Loucy (cell line): ENCODE measurements at regions not wholly inside any gene's neighbourhood (a gene's known extent, or its start where the extent isn't known, plus 50 kb on each side); places are given as distances from the start of the nearest gene placed in this dataset.

Experiments used
- CTCF ChIP-seq: fragments of 200-600 bp; sonication (generic); conservative IDR thresholded peaks from 2 replicates; pipeline ENCODE4 v1.5.1; 2014; ENCODE audit warnings: mild to moderate bottlenecking, antibody characterized with exemption, low read length
- EZH2phosphoT487 ChIP-seq: fragments of 200-600 bp; IDR thresholded peaks from 2 replicates; pipeline ENCODE4 v1.6.1; 2018; ENCODE audit warnings: antibody characterized with exemption, mild to moderate bottlenecking, moderate library complexity, borderline replicate concordance

- no peak for TF ChIP-seq CTCF
- TF ChIP-seq EZH2phosphoT487: no peak
These were observed 211.9 kb downstream of the CDH26 start for GRCh38 chr20:60170116-60170515.
